Subcutaneous abdominal adipose tissue (tissue), 5 donors: ENCODE measurements at regions not wholly inside any gene's neighbourhood (a gene's known extent, or its start where the extent isn't known, plus 50 kb on each side); places are given as distances from the start of the nearest gene placed in this dataset.

ENCODE experiments used
- H3K27ac ChIP-seq: one replicate; pipeline ENCODE4 v1.7.0; 2013; ENCODE audit warnings: low read depth, mild to moderate bottlenecking, inconsistent platforms, low read length, moderate library complexity
- H3K27me3 ChIP-seq, 5 donors: one replicate each; pipeline ENCODE4 v1.7.0; 2013; ENCODE audit warnings: low read length in 5 of 5, inconsistent platforms in 1 of 5; ENCODE audit not compliant: control insufficient read depth in 5 of 5, insufficient read depth in 4 of 5
- H3K36me3 ChIP-seq, 5 donors: one replicate each; pipeline ENCODE4 v1.7.0; 2013; ENCODE audit warnings: low read length in 5 of 5; ENCODE audit not compliant: control insufficient read depth in 5 of 5, insufficient read depth in 5 of 5
- H3K4me1 ChIP-seq, 5 donors: one replicate each; pipeline ENCODE4 v1.7.0; 2013; ENCODE audit warnings: low read length in 5 of 5, mild to moderate bottlenecking in 3 of 5, moderate library complexity in 1 of 5; ENCODE audit not compliant: control insufficient read depth in 5 of 5, insufficient read depth in 5 of 5
- H3K4me3 ChIP-seq, 5 donors: one replicate each; pipeline ENCODE4 v1.7.0; 2013; ENCODE audit warnings: low read length in 5 of 5, low read depth in 1 of 5
- H3K9ac ChIP-seq, 5 donors: one replicate each; pipeline ENCODE4 v1.7.0; 2013; ENCODE audit warnings: low read length in 5 of 5, mild to moderate bottlenecking in 4 of 5, moderate library complexity in 3 of 5
- H3K9me3 ChIP-seq, 5 donors: one replicate each; pipeline ENCODE4 v1.7.0; 2013; ENCODE audit warnings: low read length in 5 of 5; ENCODE audit not compliant: control insufficient read depth in 5 of 5
- donor health status: healthy.
- donor health status: healthy.
- donor health status: healthy.
- donor health status: healthy.
- donor health status: healthy.

DNA sequence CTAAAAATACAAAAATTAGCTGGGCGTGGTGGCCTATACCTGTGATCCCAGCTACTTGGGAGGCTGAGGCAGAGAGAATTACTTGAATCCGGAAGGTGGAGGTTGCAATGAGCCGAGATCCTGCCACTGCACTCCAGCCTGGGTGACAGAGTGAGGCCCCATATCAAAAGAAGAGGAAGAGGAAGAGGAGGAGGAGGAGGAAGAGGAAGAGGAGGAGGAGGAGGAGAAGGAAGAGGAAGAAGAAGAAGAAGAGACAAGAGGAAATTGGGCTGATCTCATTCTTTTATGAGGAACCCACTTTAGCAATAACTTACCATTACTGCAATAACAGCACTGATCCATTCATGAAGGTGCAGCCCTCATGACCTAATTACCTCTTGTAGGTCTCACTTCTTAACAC is 138.9 kb upstream of the GIMD1 start:
- no peaks in the 10 kb centered on the region for H3K4me1 ChIP-seq
- H3K27me3 ChIP-seq, result no peaks in the 10 kb centered on the region
- no peak overlapping the region for H3K9ac ChIP-seq
- H3K36me3 ChIP-seq, result no peaks in the 10 kb centered on the region
- H3K27ac ChIP-seq, result no peak overlapping the region
- peaks cover 0 to 4% (median 0%) of the 10 kb centered on the region in 5 donors for H3K9me3 ChIP-seq
- no peak overlapping the region for H3K4me3 ChIP-seq

DNA sequence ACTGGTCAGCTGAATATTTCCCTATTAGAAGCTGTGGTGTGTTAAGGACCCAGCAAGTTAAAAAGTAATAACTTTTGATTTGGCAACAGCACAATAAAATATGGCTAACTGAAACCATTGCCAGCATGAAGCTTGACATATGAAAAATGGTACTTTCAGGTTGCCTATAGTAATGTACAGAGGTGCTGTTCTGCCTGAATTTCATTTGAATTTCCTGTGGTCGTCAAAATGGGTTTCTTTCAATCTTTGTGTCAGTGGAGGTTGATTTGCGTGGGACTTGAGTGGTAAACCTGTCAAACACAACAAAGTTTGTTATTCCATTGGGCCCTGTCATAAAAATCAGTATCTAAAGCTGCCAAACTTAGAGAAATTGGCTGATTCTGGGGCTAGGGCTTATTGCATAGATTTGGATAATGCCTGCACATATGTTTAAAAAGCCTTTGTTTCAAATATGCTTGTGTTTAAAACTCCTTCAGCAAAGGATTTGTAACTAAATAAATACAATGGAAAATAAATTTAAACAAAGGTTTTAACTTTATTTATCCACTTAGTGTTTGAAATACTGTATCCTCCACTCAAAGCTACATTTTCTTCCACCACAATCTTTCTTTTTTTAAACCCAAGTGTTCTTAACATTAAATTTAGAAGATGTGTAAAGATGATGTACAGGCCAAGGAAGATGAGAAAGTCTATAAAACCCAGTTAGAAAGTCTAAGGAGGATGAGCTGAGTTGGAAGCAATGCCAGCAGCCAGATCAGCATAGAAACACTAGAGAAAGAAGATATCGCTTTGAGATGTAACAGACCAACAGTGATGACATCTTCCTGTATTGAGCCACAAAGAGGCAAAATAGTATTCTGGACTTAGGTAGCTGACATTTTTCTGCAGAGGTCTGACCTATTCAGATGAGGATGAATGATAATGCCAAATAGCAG is 134.8 kb upstream of the GIMD1 start:
- Histone ChIP-seq H3K4me3 (no peak overlapping the region), H3K27me3 (no peaks in the 10 kb centered on the region), H3K36me3 (no peaks in the 10 kb centered on the region), H3K4me1 (no peaks in the 10 kb centered on the region), H3K9me3 (no peaks in the 10 kb centered on the region), H3K9ac (no peak overlapping the region), H3K27ac (no peak overlapping the region)

- Histone ChIP-seq H3K27ac (no peak overlapping the region), H3K4me1 (no peaks in the 10 kb centered on the region), H3K27me3 (no peaks in the 10 kb centered on the region), H3K36me3 (no peaks in the 10 kb centered on the region), H3K9me3 (no peaks in the 10 kb centered on the region), H3K9ac (no peak overlapping the region), H3K4me3 (no peak overlapping the region)
Measured at GRCh38 chr4:106502106-106502699, 133.6 kb upstream of the GIMD1 start.

- H3K36me3 ChIP-seq, result no peaks in the 10 kb centered on the region
- H3K4me3 ChIP-seq, result no peak overlapping the region
- H3K27me3 ChIP-seq, result no peaks in the 10 kb centered on the region
- H3K9ac ChIP-seq, result no peak overlapping the region
- no peaks in the 10 kb centered on the region for H3K9me3 ChIP-seq
- no peak overlapping the region for H3K27ac ChIP-seq
- H3K4me1 ChIP-seq, result peaks cover 0 to 12% (median 7%) of the 10 kb centered on the region in 5 donors
Measured at GRCh38 chr4:106497271-106497670, 128.7 kb upstream of the GIMD1 start.

- Histone ChIP-seq H3K4me3 (no peak overlapping the region), H3K36me3 (no peaks in the 10 kb centered on the region), H3K4me1 (peaks cover 0 to 12% (median 7%) of the 10 kb centered on the region in 5 donors), H3K27ac (no peak overlapping the region), H3K9me3 (no peaks in the 10 kb centered on the region), H3K27me3 (no peaks in the 10 kb centered on the region), H3K9ac (no peak overlapping the region)
Measured at GRCh38 chr4:106496061-106496460, 127.5 kb upstream of the GIMD1 start.

DNA sequence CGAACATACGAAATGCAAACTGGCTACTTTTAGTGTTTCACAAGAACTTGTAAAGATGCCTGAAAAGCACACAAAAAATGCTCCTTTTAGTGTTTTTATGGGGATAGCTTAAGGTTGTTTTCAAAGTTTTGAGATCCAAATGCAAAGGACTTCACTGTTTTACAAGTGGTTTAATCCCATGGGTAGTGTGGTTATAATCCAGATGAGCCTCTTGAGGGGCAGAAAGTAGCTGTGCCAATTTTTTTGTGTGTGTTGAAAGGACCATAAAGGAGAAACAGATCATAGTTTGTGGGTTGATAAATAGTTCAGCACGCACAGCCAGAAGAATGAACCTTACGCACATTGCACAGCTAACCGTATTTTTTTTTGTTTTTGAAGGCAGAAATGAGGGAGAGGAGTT is 126.9 kb upstream of the GIMD1 start:
- Histone ChIP-seq H3K27me3 (no peaks in the 10 kb centered on the region), H3K36me3 (no peaks in the 10 kb centered on the region), H3K27ac (no peak overlapping the region), H3K9me3 (no peaks in the 10 kb centered on the region), H3K4me3 (peak overlapping the region in 1 of 5 donors; percentile 7), H3K9ac (no peak overlapping the region), H3K4me1 (peaks cover 0 to 12% (median 7%) of the 10 kb centered on the region in 5 donors)

DNA sequence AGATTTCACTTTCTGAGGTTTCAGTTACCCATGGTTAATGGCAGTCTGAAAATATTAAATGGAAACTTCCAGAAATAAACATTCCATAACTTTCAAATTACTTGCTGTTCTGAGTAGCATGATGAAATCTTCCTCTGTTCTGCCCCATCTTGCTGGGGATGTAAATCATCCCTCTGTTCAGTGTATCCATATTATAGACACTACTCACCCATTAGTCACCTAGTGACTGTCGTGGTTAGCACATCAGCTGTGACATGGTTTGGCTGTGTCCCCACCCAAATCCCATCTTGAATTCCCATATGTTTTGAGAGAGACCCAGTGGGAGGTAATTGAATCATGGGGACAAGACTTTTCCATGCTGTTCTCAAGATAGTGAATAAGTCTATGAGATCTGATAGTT is 125.5 kb upstream of the GIMD1 start:
- H3K4me1 ChIP-seq, result peaks cover 0 to 12% (median 7%) of the 10 kb centered on the region in 5 donors
- no peak overlapping the region for H3K27ac ChIP-seq
- no peaks in the 10 kb centered on the region for H3K36me3 ChIP-seq
- H3K9me3 ChIP-seq, result no peaks in the 10 kb centered on the region
- H3K9ac ChIP-seq, result no peak overlapping the region
- no peak overlapping the region for H3K4me3 ChIP-seq
- H3K27me3 ChIP-seq, result no peaks in the 10 kb centered on the region

- Histone ChIP-seq H3K4me1 (peaks cover 0 to 12% (median 7%) of the 10 kb centered on the region in 5 donors), H3K9ac (no peak overlapping the region), H3K27ac (no peak overlapping the region), H3K4me3 (no peak overlapping the region), H3K36me3 (no peaks in the 10 kb centered on the region), H3K27me3 (no peaks in the 10 kb centered on the region), H3K9me3 (no peaks in the 10 kb centered on the region)
Measured at GRCh38 chr4:106493086-106493485, 124.5 kb upstream of the GIMD1 start.

DNA sequence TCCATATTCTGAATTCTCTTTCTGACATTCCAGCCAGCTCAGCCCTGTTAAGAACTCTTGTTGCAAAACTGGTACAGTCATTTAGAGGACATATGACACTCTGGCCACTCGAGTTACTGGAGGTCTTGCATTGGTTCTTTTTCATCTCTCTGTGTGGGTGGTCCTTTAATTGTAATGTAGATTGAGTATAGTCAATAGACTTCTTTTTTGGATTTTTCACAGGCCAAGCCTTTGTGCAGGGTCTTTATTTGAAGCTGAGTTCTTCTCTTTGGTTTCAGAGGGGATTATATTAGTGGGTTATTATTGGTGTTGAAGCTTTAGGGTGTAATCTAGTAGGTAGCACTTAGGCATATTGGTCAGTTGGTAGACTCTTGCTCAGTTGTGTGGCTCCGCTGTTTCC is 118.0 kb upstream of the GIMD1 start:
- Histone ChIP-seq H3K4me1 (no peaks in the 10 kb centered on the region), H3K9ac (no peak overlapping the region), H3K4me3 (no peak overlapping the region), H3K27ac (no peak overlapping the region), H3K36me3 (no peaks in the 10 kb centered on the region), H3K27me3 (no peaks in the 10 kb centered on the region), H3K9me3 (no peaks in the 10 kb centered on the region)

GRCh38 chr4:106481801-106482200 is 113.2 kb upstream of the GIMD1 start:
- H3K27me3 ChIP-seq, result no peaks in the 10 kb centered on the region
- no peak overlapping the region for H3K4me3 ChIP-seq
- no peaks in the 10 kb centered on the region for H3K9me3 ChIP-seq

More at GRCh38 chr4:106481801-106482200, 113.2 kb upstream of the GIMD1 start:
- Histone ChIP-seq H3K4me1 (no peaks in the 10 kb centered on the region), H3K27ac (no peak overlapping the region), H3K9ac (no peak overlapping the region), H3K36me3 (no peaks in the 10 kb centered on the region)
